Activated CD4-positive, alpha-beta T cell treated with anti-CD3 and anti-CD28 coated beads for 48 hours (primary cell): ENCODE measurements at regions not wholly inside any gene's neighbourhood (a gene's known extent, or its start where the extent isn't known, plus 50 kb on each side); places are given as distances from the start of the nearest gene placed in this dataset.

ENCODE experiments used
- DNase-seq: peaks from one replicate; pipeline ENCODE4 v3.0.0-alpha.2; 2020

GRCh38 chr9:7935681-7936080 is 136.1 kb upstream of the DMAC1 start:
- no peak for DNase-seq

- DNase-seq, result no peak
Observed at GRCh38 chr9:7932767-7933166, 133.2 kb upstream of the DMAC1 start.

GRCh38 chr9:7930613-7931012 is 131.0 kb upstream of the DMAC1 start:
- no peak for DNase-seq

- DNase-seq, result no peak
Observed at GRCh38 chr9:7921545-7922197, 122.1 kb upstream of the DMAC1 start.

GRCh38 chr9:7912037-7912535 is 112.5 kb upstream of the DMAC1 start:
- no peak for DNase-seq

GRCh38 chr9:7910426-7911020 is 110.9 kb upstream of the DMAC1 start:
- DNase-seq, result no peak

- no peak for DNase-seq
Observed at GRCh38 chr9:7909537-7909936, 110.0 kb upstream of the DMAC1 start.

GRCh38 chr9:7907551-7908337 is 108.2 kb upstream of the DMAC1 start:
- DNase-seq, result no peak

GRCh38 chr9:7906783-7907550 is 107.4 kb upstream of the DMAC1 start:
- no peak for DNase-seq

GRCh38 chr9:7901621-7902020 is 102.0 kb upstream of the DMAC1 start:
- no peak for DNase-seq

- no peak for DNase-seq
Observed at GRCh38 chr9:7900541-7900940, 101.0 kb upstream of the DMAC1 start.

- no peak for DNase-seq
Observed at GRCh38 chr9:7899753-7900152, 100.2 kb upstream of the DMAC1 start.

- no peak for DNase-seq
Observed at GRCh38 chr9:7894231-7894630, 94.7 kb upstream of the DMAC1 start.

- no peak for DNase-seq
Observed at GRCh38 chr9:7892975-7893374, 93.4 kb upstream of the DMAC1 start.

- peak; percentile 57 for DNase-seq
Observed at GRCh38 chr9:7879551-7880245, 80.1 kb upstream of the DMAC1 start.

GRCh38 chr9:7871977-7872730 is 72.6 kb upstream of the DMAC1 start:
- no peak for DNase-seq

- no peak for DNase-seq
Observed at GRCh38 chr9:7869340-7869739, 69.8 kb upstream of the DMAC1 start.

- no peak for DNase-seq
Observed at GRCh38 chr9:7862170-7862569, 62.6 kb upstream of the DMAC1 start.

GRCh38 chr9:7861086-7861485 is 61.5 kb upstream of the DMAC1 start:
- no peak for DNase-seq

- no peak for DNase-seq
Observed at GRCh38 chr9:7860335-7860709, 60.7 kb upstream of the DMAC1 start.

GRCh38 chr9:7859701-7860334 is 60.2 kb upstream of the DMAC1 start:
- DNase-seq, result no peak
